Type B pancreatic cell (in vitro differentiated cells): ENCODE measurements at regions not wholly inside any gene's neighbourhood (a gene's known extent, or its start where the extent isn't known, plus 50 kb on each side); places are given as distances from the start of the nearest gene placed in this dataset.

Source experiments
- DNase-seq: peaks from one replicate; pipeline ENCODE4 v3.0.0; 2021; ENCODE audit warnings: mixed read lengths; ENCODE audit not compliant: unreplicated experiment; ENCODE audit errors: extremely low spot score
- H3K27ac Mint-ChIP-seq: 2 replicates; pipeline ENCODE4 v1.8.0; 2021; ENCODE audit warnings: mild to moderate bottlenecking, mixed read lengths
- H3K27me3 Mint-ChIP-seq: 2 replicates; pipeline ENCODE4 v1.8.0; 2021; ENCODE audit warnings: mixed read lengths
- H3K36me3 Mint-ChIP-seq: 2 replicates; pipeline ENCODE4 v1.8.0; 2021; ENCODE audit warnings: mixed read lengths
- H3K4me1 Mint-ChIP-seq: one replicate; pipeline ENCODE4 v1.8.0; 2021; ENCODE audit warnings: mixed read lengths; ENCODE audit not compliant: unreplicated experiment
- H3K4me3 Mint-ChIP-seq: 2 replicates; pipeline ENCODE4 v1.8.0; 2021; ENCODE audit warnings: mild to moderate bottlenecking, mixed read lengths
- H3K9me3 Mint-ChIP-seq: 2 replicates; pipeline ENCODE4 v1.8.0; 2021; ENCODE audit warnings: mixed read lengths
- CTCF ChIP-seq: fragments of 200-600 bp; sonication (generic); conservative IDR thresholded peaks from 2 replicates; pipeline ENCODE4 v1.5.0; 2021; ENCODE audit warnings: antibody characterized with exemption, mild to moderate bottlenecking

GRCh38 chr18:60049172-60049571, 149.4 kb downstream of the PMAIP1 start:
- Mint-ChIP-seq H3K27me3 (no peaks in the 10 kb centered on the region), H3K36me3 (no peaks in the 10 kb centered on the region), H3K27ac (no peak overlapping the region), H3K9me3 (no peaks in the 10 kb centered on the region), H3K4me1 (peaks cover 4% of the 10 kb centered on the region), H3K4me3 (no peak overlapping the region)
- TF ChIP-seq CTCF, result no peak
- DNase-seq, result no peak

- Mint-ChIP-seq H3K4me1 (no peaks in the 10 kb centered on the region), H3K9me3 (no peaks in the 10 kb centered on the region), H3K36me3 (no peaks in the 10 kb centered on the region), H3K27ac (no peak overlapping the region), H3K4me3 (no peak overlapping the region), H3K27me3 (no peaks in the 10 kb centered on the region)
- TF ChIP-seq CTCF, result no peak
- DNase-seq, result no peak
Measured at GRCh38 chr18:60047556-60047955, 147.8 kb downstream of the PMAIP1 start.

DNA sequence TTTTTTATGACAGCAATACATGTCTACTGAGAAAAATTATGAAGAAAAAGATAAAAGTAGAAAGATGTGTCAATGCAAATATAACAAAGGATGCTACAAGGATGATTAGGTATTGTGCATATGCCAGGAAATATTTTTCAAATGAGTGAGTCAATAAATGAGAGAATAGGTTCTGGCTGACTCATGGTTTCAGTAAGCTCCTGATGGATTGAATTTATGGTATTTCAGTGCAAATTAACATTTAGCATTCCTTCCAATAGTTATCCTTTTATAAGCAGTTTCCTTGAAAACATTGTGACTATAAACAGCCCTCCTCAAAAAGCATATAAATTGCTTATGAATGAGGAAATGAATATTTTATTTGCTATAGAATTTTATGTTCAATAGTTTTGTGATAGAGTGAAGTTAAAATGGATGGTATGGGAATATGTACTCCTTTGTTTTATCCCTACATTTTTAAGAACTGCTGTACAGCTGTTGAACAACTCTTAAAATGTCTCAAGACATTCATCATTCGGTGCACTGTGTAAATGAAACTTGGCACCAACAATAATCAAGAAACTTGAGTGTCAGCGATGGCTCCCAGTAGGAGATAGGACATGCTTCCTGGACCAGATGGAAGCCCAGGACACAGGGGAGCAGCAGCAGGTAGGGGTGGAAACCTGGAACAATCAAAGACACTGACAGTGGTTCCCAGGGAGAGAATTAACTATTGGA, 144.7 kb downstream of the PMAIP1 start:
- Mint-ChIP-seq H3K9me3 (no peaks in the 10 kb centered on the region), H3K4me3 (no peak overlapping the region), H3K36me3 (no peaks in the 10 kb centered on the region), H3K4me1 (no peaks in the 10 kb centered on the region), H3K27ac (no peak overlapping the region), H3K27me3 (no peaks in the 10 kb centered on the region)
- no peak for DNase-seq
- no peak for TF ChIP-seq CTCF

- Mint-ChIP-seq H3K4me1 (no peaks in the 10 kb centered on the region), H3K4me3 (no peak overlapping the region)
- no peak for DNase-seq
Measured at GRCh38 chr18:60040971-60041370, 141.2 kb downstream of the PMAIP1 start.

DNA sequence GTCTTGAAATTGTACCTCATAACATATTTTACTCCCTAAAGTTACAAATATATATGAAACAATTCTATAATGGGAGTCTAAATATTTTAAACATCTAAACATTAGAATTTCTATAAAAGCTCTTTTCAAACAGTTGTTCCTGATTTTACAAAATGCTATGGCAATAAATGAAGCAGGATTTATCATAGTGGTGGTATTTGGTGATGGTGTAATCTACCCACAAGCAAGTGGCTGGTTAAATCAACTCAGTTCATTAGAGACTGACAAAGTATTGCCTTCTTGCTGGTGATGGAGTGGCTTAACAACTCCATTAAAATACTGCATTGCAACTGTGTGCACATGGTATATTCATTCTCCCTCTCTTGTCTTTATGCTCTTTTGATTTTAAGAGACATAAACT, 138.9 kb downstream of the PMAIP1 start:
- Mint-ChIP-seq H3K9me3 (no peaks in the 10 kb centered on the region), H3K27me3 (no peaks in the 10 kb centered on the region), H3K4me3 (no peak overlapping the region), H3K36me3 (no peaks in the 10 kb centered on the region), H3K4me1 (no peaks in the 10 kb centered on the region), H3K27ac (no peak overlapping the region)
- no peak for DNase-seq
- no peak for TF ChIP-seq CTCF

More at GRCh38 chr18:60040971-60041370, 141.2 kb downstream of the PMAIP1 start:
- Mint-ChIP-seq H3K27ac (no peak overlapping the region), H3K9me3 (no peaks in the 10 kb centered on the region), H3K36me3 (no peaks in the 10 kb centered on the region), H3K27me3 (no peaks in the 10 kb centered on the region)
- TF ChIP-seq CTCF, result no peak
